HepG2 (cell line): ENCODE measurements at regions not wholly inside any gene's neighbourhood (a gene's known extent, or its start where the extent isn't known, plus 50 kb on each side); places are given as distances from the start of the nearest gene placed in this dataset.

ENCODE experiments used
- ATAC-seq: fragments of 200-7000 bp; cut with Tn5 transposase; 3 replicates; pipeline ENCODE4 v1.9.1; 2020; ENCODE audit warnings: mild to moderate bottlenecking, moderate library complexity
- BruUV-seq: library from RNA; stranded (reverse); fragments of 400-500 nt; replicated peaks from 2 replicates; lab custom pipeline; 2021; lab: Mats Ljungman, UMichigan
- CTCF ChIA-PET: fragments of 300-600 bp; formaldehyde crosslinking; extraction: SDS; loops from one replicate; lab custom pipeline; 2021; ENCODE audit warnings: low total read pairs, inconsistent platforms, low intra/inter-chr PET ratio; lab: Yijun Ruan, JAX
- POLR2A ChIA-PET: fragments of 350-600 bp; sonication (Branson Sonifier 250); formaldehyde crosslinking; loops from one replicate; lab custom pipeline; 2020; ENCODE audit warnings: antibody characterized with exemption, inconsistent platforms; lab: Yijun Ruan, JAX
- DNase-seq: peaks from one replicate; pipeline ENCODE4 v3.0.0-alpha.2; 2015; ENCODE audit warnings: low spot score
- FAIRE-seq: peaks from 3 replicates; lab custom pipeline; 2011; peaks lifted over from hg19 to GRCh38; lab: Jason Lieb, UNC
- H2AFZ ChIP-seq: one replicate; pipeline ENCODE4 v1.6.1; 2011; ENCODE audit warnings: low read length, inconsistent platforms
- H3K27ac ChIP-seq: fragments of 300-600 bp; 3 replicates; pipeline ENCODE4 v1.8.0; 2011; ENCODE audit warnings: mixed run types, mild to moderate bottlenecking, mixed read lengths, low read length, inconsistent platforms; ENCODE audit not compliant: insufficient read depth; ENCODE audit errors: extremely low read length
- H3K27me3 ChIP-seq, 2 experiments: fragments of 200-600 bp in 1 of 2; 2 replicates in 1 of 2; 3 replicates in 1 of 2; pipeline versions ENCODE4 v1.6.0 to v1.8.0; 2011; ENCODE audit warnings: low read length in 2 of 2, mild to moderate bottlenecking in 2 of 2, moderate library complexity in 2 of 2, inconsistent platforms in 1 of 2; ENCODE audit not compliant: insufficient read depth in 2 of 2, control insufficient read depth in 1 of 2
- H3K36me3 ChIP-seq, 2 experiments: fragments of 200-600 bp in 1 of 2; replicated peaks in 1 of 2; 2 replicates in 1 of 2; 3 replicates in 1 of 2; pipeline versions ENCODE4 v1.5.1 to v1.8.0; 2011; ENCODE audit warnings: low read length in 2 of 2, inconsistent platforms in 1 of 2; ENCODE audit not compliant: insufficient read depth in 2 of 2, control insufficient read depth in 1 of 2
- H3K4me1 ChIP-seq: 2 replicates; pipeline ENCODE4 v1.5.1; 2012; ENCODE audit warnings: low read length, inconsistent platforms; ENCODE audit not compliant: insufficient read depth
- H3K4me2 ChIP-seq: 2 replicates; pipeline ENCODE4 v1.6.0; 2011; ENCODE audit warnings: low read depth, low read length, inconsistent platforms
- H3K4me3 ChIP-seq, 3 experiments: fragments of 200-600 bp in 1 of 3; sonication (generic), shearing (Covaris generic) in 1 of 3; replicated peaks in 1 of 3; 2 replicates each; pipeline ENCODE4 v1.5.1; 2011 to 2016; ENCODE audit warnings: low read length in 3 of 3, inconsistent platforms in 2 of 3, low read depth in 2 of 3, mild to moderate bottlenecking in 2 of 3, control low read depth in 1 of 3, mixed read lengths in 1 of 3; ENCODE audit not compliant: insufficient read depth in 1 of 3
- H3K79me2 ChIP-seq: one replicate; pipeline ENCODE4 v1.6.1; 2011; ENCODE audit warnings: low read length, inconsistent platforms; ENCODE audit not compliant: insufficient read depth
- H3K9ac ChIP-seq: 2 replicates; pipeline ENCODE4 v1.6.0; 2011; ENCODE audit warnings: mild to moderate bottlenecking, low read depth, low read length, inconsistent platforms; ENCODE audit not compliant: insufficient read depth
- H3K9me3 ChIP-seq: 2 replicates; pipeline ENCODE4 v1.5.1; 2012; ENCODE audit warnings: mild to moderate bottlenecking, low read length
- H4K20me1 ChIP-seq: 2 replicates; pipeline ENCODE4 v1.6.0; 2011; ENCODE audit warnings: inconsistent platforms, mild to moderate bottlenecking, low read length, moderate library complexity; ENCODE audit not compliant: insufficient read depth
- BRCA1 ChIP-seq: sonication (generic); formaldehyde crosslinking; IDR thresholded peaks from 2 replicates; pipeline ENCODE4 v1.4.0; 2020; ENCODE audit warnings: missing genetic modification reagents
- CCAR2 ChIP-seq: fragments of 200-400 bp; formaldehyde crosslinking; optimal IDR thresholded peaks from 2 replicates; pipeline ENCODE3; 2018; ENCODE audit warnings: low read depth, mild to moderate bottlenecking, low read length, moderate library complexity
- FOXC1 ChIP-seq: sonication (generic); formaldehyde crosslinking; IDR thresholded peaks from 2 replicates; pipeline ENCODE4 v1.8.0; 2022; ENCODE audit warnings: mild to moderate bottlenecking, missing genetic modification reagents, borderline replicate concordance
- HMG20A ChIP-seq: IDR thresholded peaks from 2 replicates; pipeline ENCODE4 v1.6.1; 2016; ENCODE audit warnings: borderline replicate concordance
- REPIN1 ChIP-seq: sonication (generic); formaldehyde crosslinking; IDR thresholded peaks from 2 replicates; pipeline ENCODE4 v1.8.0; 2022; ENCODE audit warnings: missing genetic modification reagents, low read depth, mild to moderate bottlenecking, borderline replicate concordance
- SCMH1 ChIP-seq: sonication (generic); formaldehyde crosslinking; IDR thresholded peaks from 2 replicates; pipeline ENCODE4 v1.9.0; 2021; ENCODE audit warnings: missing genetic modification reagents, mild to moderate bottlenecking, borderline replicate concordance
- SP1 ChIP-seq, 2 experiments: fragments of 450-650 bp in 1 of 2; sonication (generic) in 1 of 2; formaldehyde crosslinking in 1 of 2; IDR thresholded peaks; 2 replicates each; pipeline versions ENCODE4 v1.4.0 to v1.6.1; 2016 to 2020; ENCODE audit warnings: missing genetic modification reagents in 1 of 2
- SRY ChIP-seq: sonication (generic); formaldehyde crosslinking; IDR thresholded peaks from 2 replicates; pipeline ENCODE4 v1.8.0; 2022; ENCODE audit warnings: mild to moderate bottlenecking, missing genetic modification reagents
- ZNF280D ChIP-seq: sonication (generic); formaldehyde crosslinking; IDR thresholded peaks from 2 replicates; pipeline ENCODE4 v1.5.1; 2020; ENCODE audit warnings: mild to moderate bottlenecking, missing genetic modification reagents
- WGBS: methylation state at CpG from one replicate; pipeline ENCODE4 v1.1.6; 2017; ENCODE audit warnings: low lambda C conversion rate; 5-methylcytosine and 5-hydroxymethylcytosine counted together
- in situ Hi-C: cut with HindIII; loops from 2 replicates; pipeline ENCODE4 v1.10.0; 2017; ENCODE audit warnings: low pct_unique_long_range_greater_than_20kb; ENCODE audit not compliant: extremely low pct_ligation_motif_present
- intact Hi-C: fragments of 100-400 bp; cut with micrococcal nuclease; formaldehyde crosslinking; loops from one replicate; pipeline ENCODE4 v1.10.0; 2022; ENCODE audit not compliant: unreplicated experiment
- TF ChIP-seq, protein P1 (sequence below): sonication (generic); formaldehyde crosslinking; IDR thresholded peaks from 2 replicates; pipeline ENCODE4 v1.4.0; 2020; ENCODE audit warnings: missing genetic modification reagents

GRCh38 chr13:106799781-106800335, 231.9 kb upstream of the ARGLU1 start:
- no peaks in the 10 kb centered on the region for H3K79me2 ChIP-seq
- H3K9me3 ChIP-seq = no peaks in the 10 kb centered on the region
- H2AFZ ChIP-seq = no peak overlapping the region
- intact Hi-C loops = no loop called here
- no peak overlapping the region for H3K27ac ChIP-seq
- no peaks in the 10 kb centered on the region for H4K20me1 ChIP-seq
- in situ Hi-C loops = no loop called here
- ChIA-PET POLR2A (no interaction called here), CTCF (no interaction called here)
- H3K9ac ChIP-seq = no peak overlapping the region
- H3K36me3 ChIP-seq = no peaks in the 10 kb centered on the region
- BruUV-seq = no TSS peak
- no peak overlapping the region for H3K4me2 ChIP-seq
- ATAC-seq = no peak
- DNase-seq = no peak
- WGBS = 24% methylated on average over 8 of the region's 10 CpGs
- TF ChIP-seq SCMH1 (CRISPR knock-in tag) (no peak), SRY (CRISPR knock-in tag) (no peak), REPIN1 (no peak), CCAR2 (no peak), FOXC1 (CRISPR knock-in tag) (no peak), ZNF280D (CRISPR knock-in tag) (no peak), HMG20A (no peak), SP1 (IDR thresholded peaks at IDR 0.05) (no peak), SP1 (CRISPR knock-in tag; IDR thresholded peaks at IDR 0.05) (no peak), BRCA1 (CRISPR knock-in tag) (no peak)
- TF ChIP-seq, protein P1, sequence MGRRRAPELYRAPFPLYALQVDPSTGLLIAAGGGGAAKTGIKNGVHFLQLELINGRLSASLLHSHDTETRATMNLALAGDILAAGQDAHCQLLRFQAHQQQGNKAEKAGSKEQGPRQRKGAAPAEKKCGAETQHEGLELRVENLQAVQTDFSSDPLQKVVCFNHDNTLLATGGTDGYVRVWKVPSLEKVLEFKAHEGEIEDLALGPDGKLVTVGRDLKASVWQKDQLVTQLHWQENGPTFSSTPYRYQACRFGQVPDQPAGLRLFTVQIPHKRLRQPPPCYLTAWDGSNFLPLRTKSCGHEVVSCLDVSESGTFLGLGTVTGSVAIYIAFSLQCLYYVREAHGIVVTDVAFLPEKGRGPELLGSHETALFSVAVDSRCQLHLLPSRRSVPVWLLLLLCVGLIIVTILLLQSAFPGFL (CRISPR knock-in tag) = no peak
- no peak for FAIRE-seq
- no peak overlapping the region for H3K4me3 ChIP-seq
- no peaks in the 10 kb centered on the region for H3K4me1 ChIP-seq
- no peaks in the 10 kb centered on the region; a peak in 1 of 5 replicates for H3K27me3 ChIP-seq
